IMR-90 (cell line): ENCODE measurements at regions not wholly inside any gene's neighbourhood (a gene's known extent, or its start where the extent isn't known, plus 50 kb on each side); places are given as distances from the start of the nearest gene placed in this dataset.

Source experiments
- ATAC-seq: fragments of 200-7000 bp; cut with Tn5 transposase; 2 replicates; pipeline ENCODE4 v1.9.1; 2020; ENCODE audit warnings: low read depth, mild to moderate bottlenecking, moderate library complexity
- BruUV-seq: library from RNA; stranded (reverse); fragments of 400-500 nt; replicated peaks from 2 replicates; lab custom pipeline; 2021; lab: Mats Ljungman, UMichigan
- CTCF ChIA-PET: fragments of 300-600 bp; formaldehyde crosslinking; extraction: SDS; loops from one replicate; lab custom pipeline; 2021; ENCODE audit warnings: antibody characterized with exemption; lab: Yijun Ruan, JAX
- POLR2A ChIA-PET: fragments of 300-600 bp; sonication (Branson Sonifier 250); formaldehyde crosslinking; loops from one replicate; lab custom pipeline; 2022; ENCODE audit warnings: antibody characterized with exemption; ENCODE audit not compliant: unreplicated experiment; lab: Charles Lee
- DNase-seq: peaks from one replicate; pipeline ENCODE4 v3.0.0; 2013
- H2AFZ ChIP-seq: replicated peaks from 2 replicates; pipeline ENCODE3; 2013; ENCODE audit warnings: low read length, mild to moderate bottlenecking; ENCODE audit not compliant: poor library complexity
- H2AK5ac ChIP-seq: 2 replicates; pipeline ENCODE4 v1.6.1; 2013; ENCODE audit warnings: low read depth, low read length, inconsistent platforms
- H2AK9ac ChIP-seq: replicated peaks from 2 replicates; pipeline ENCODE3; 2013; ENCODE audit warnings: mild to moderate bottlenecking, low read depth, low read length, moderate library complexity; ENCODE audit not compliant: poor library complexity
- H2BK120ac ChIP-seq: 2 replicates; pipeline ENCODE4 v1.6.1; 2013; ENCODE audit warnings: low read depth, low read length, inconsistent platforms
- H2BK15ac ChIP-seq: 3 replicates; pipeline ENCODE4 v1.6.1; 2013; ENCODE audit warnings: low read depth, low read length, inconsistent platforms
- H2BK20ac ChIP-seq: 2 replicates; pipeline ENCODE4 v1.6.1; 2013; ENCODE audit warnings: low read depth, mild to moderate bottlenecking, inconsistent platforms, low read length, moderate library complexity
- H2BK5ac ChIP-seq: 2 replicates; pipeline ENCODE4 v1.6.1; 2013; ENCODE audit warnings: mild to moderate bottlenecking, low read depth, low read length, inconsistent platforms; ENCODE audit not compliant: poor library complexity, severe bottlenecking
- H3K14ac ChIP-seq: replicated peaks from 2 replicates; pipeline ENCODE4 v1.6.1; 2013; ENCODE audit warnings: low read depth, low read length, inconsistent platforms
- H3K18ac ChIP-seq: 2 replicates; pipeline ENCODE4 v1.6.1; 2013; ENCODE audit warnings: low read depth, low read length, control low read depth
- H3K23ac ChIP-seq: 2 replicates; pipeline ENCODE4 v1.6.1; 2013; ENCODE audit warnings: low read depth, low read length, inconsistent platforms
- H3K27ac ChIP-seq: 2 replicates; pipeline ENCODE4 v1.5.1; 2013; ENCODE audit warnings: mild to moderate bottlenecking, control low read depth, low read length; ENCODE audit not compliant: insufficient read depth
- H3K27me3 ChIP-seq: 2 replicates; pipeline ENCODE4 v1.6.1; 2013; ENCODE audit warnings: low read length; ENCODE audit not compliant: control insufficient read depth, insufficient read depth
- H3K36me3 ChIP-seq: 2 replicates; pipeline ENCODE4 v1.6.1; 2013; ENCODE audit warnings: low read length, mixed read lengths; ENCODE audit not compliant: control insufficient read depth, insufficient read depth
- H3K4ac ChIP-seq: 2 replicates; pipeline ENCODE4 v1.6.1; 2013; ENCODE audit warnings: low read depth, low read length, inconsistent platforms
- H3K4me1 ChIP-seq: 2 replicates; pipeline ENCODE4 v1.6.1; 2013; ENCODE audit warnings: low read length, mixed read lengths; ENCODE audit not compliant: control insufficient read depth, insufficient read depth
- H3K4me2 ChIP-seq: 2 replicates; pipeline ENCODE4 v1.6.1; 2013; ENCODE audit warnings: low read depth, mild to moderate bottlenecking, control low read depth, low read length, moderate library complexity
- H3K4me3 ChIP-seq: 2 replicates; pipeline ENCODE4 v1.5.1; 2013; ENCODE audit warnings: low read depth, mild to moderate bottlenecking, control low read depth, low read length, moderate library complexity; ENCODE audit not compliant: insufficient read depth
- H3K56ac ChIP-seq: 2 replicates; pipeline ENCODE4 v1.6.1; 2013; ENCODE audit warnings: low read length, inconsistent platforms; ENCODE audit not compliant: insufficient read depth; ENCODE audit errors: extremely low read depth
- H3K79me1 ChIP-seq, 2 experiments: 2 replicates each; pipeline ENCODE4 v1.6.1; 2013; ENCODE audit warnings: low read length in 2 of 2, inconsistent platforms in 1 of 2, low read depth in 1 of 2
- H3K9ac ChIP-seq: 2 replicates; pipeline ENCODE4 v1.6.1; 2013; ENCODE audit warnings: low read depth, low read length, control low read depth
- H3K9me1 ChIP-seq: 2 replicates; pipeline ENCODE4 v1.6.1; 2013; ENCODE audit warnings: low read length, inconsistent platforms; ENCODE audit not compliant: insufficient read depth
- H3K9me3 ChIP-seq: 2 replicates; pipeline ENCODE4 v1.6.1; 2013; ENCODE audit warnings: low read length; ENCODE audit not compliant: control insufficient read depth, insufficient read depth
- H4K20me1 ChIP-seq: 2 replicates; pipeline ENCODE4 v1.6.1; 2013; ENCODE audit warnings: low read length, inconsistent platforms; ENCODE audit not compliant: insufficient read depth
- H4K5ac ChIP-seq: 2 replicates; pipeline ENCODE4 v1.6.1; 2013; ENCODE audit warnings: mild to moderate bottlenecking, low read depth, low read length, control low read depth
- H4K8ac ChIP-seq, 2 experiments: 2 replicates each; pipeline ENCODE4 v1.6.1; 2013; ENCODE audit warnings: low read depth in 2 of 2, low read length in 2 of 2, control low read depth in 1 of 2, inconsistent platforms in 1 of 2
- H4K91ac ChIP-seq: 2 replicates; pipeline ENCODE4 v1.6.1; 2013; ENCODE audit warnings: low read depth, low read length, inconsistent platforms; ENCODE audit not compliant: insufficient read depth
- CEBPB ChIP-seq: IDR thresholded peaks from 2 replicates; pipeline ENCODE4 v1.6.1; 2012; ENCODE audit warnings: low read depth, low read length, improper control_type of control experiment
- CHD1 ChIP-seq: IDR thresholded peaks from 2 replicates; pipeline ENCODE4 v1.6.1; 2012; ENCODE audit warnings: low read depth, low read length, improper control_type of control experiment
- FOS ChIP-seq: fragments of 150-350 bp; IDR thresholded peaks from 2 replicates; pipeline ENCODE4 v1.6.1; 2016; ENCODE audit warnings: low read depth, low read length
- MXI1 ChIP-seq: IDR thresholded peaks from 2 replicates; pipeline ENCODE4 v1.6.1; 2012; ENCODE audit warnings: low read depth, mild to moderate bottlenecking, low read length, moderate library complexity, borderline replicate concordance
- NFE2L2 ChIP-seq: fragments of 150-350 bp; IDR thresholded peaks from 2 replicates; pipeline ENCODE4 v1.6.1; 2016; ENCODE audit warnings: low read depth, mild to moderate bottlenecking, low read length
- POLR2A ChIP-seq: IDR thresholded peaks from 2 replicates; pipeline ENCODE4 v1.6.1; 2012; ENCODE audit warnings: mild to moderate bottlenecking, low read depth, low read length
- RAD21 ChIP-seq: IDR thresholded peaks from 2 replicates; pipeline ENCODE4 v1.6.1; 2012; ENCODE audit warnings: low read length, improper control_type of control experiment
- RCOR1 ChIP-seq: IDR thresholded peaks from 2 replicates; pipeline ENCODE4 v1.6.1; 2012; ENCODE audit warnings: mild to moderate bottlenecking, low read length, improper control_type of control experiment; ENCODE audit not compliant: insufficient replicate concordance
- RFX5 ChIP-seq: IDR thresholded peaks from 2 replicates; pipeline ENCODE4 v1.8.0; 2012; ENCODE audit warnings: low read depth, mild to moderate bottlenecking, low read length, moderate library complexity
- SMC3 ChIP-seq: fragments of 150-350 bp; IDR thresholded peaks from 2 replicates; pipeline ENCODE4 v1.6.1; 2016; ENCODE audit warnings: low read depth, mild to moderate bottlenecking, antibody characterized with exemption, low read length, moderate library complexity
- dilution Hi-C: fragments of 300-500 bp; cut with HindIII; formaldehyde crosslinking; loops from one replicate; pipeline ENCODE4 v1.14.3; 2018; ENCODE audit warnings: low sequenced_read_pairs; ENCODE audit not compliant: unreplicated experiment
- in situ Hi-C: fragments of 300-500 bp; cut with MboI; formaldehyde crosslinking; loops from 3 replicates; pipeline ENCODE4 v1.14.3; 2019; ENCODE audit warnings: low sequenced_read_pairs, inconsistent platforms, mixed read lengths
- intact Hi-C: fragments of 100-400 bp; cut with micrococcal nuclease; formaldehyde crosslinking; loops from 2 replicates; pipeline ENCODE4 v1.10.0; 2022
- TF ChIP-seq, protein P1 (sequence below): fragments of 150-350 bp; IDR thresholded peaks from 2 replicates; pipeline ENCODE4 v1.6.1; 2016; ENCODE audit warnings: low read depth, mild to moderate bottlenecking, low read length, moderate library complexity, borderline replicate concordance
- TF ChIP-seq, protein P2 (sequence below): fragments of 150-350 bp; IDR thresholded peaks from 2 replicates; pipeline ENCODE4 v1.6.1; 2017; ENCODE audit warnings: mild to moderate bottlenecking, antibody characterized with exemption, low read length, low read depth

DNA sequence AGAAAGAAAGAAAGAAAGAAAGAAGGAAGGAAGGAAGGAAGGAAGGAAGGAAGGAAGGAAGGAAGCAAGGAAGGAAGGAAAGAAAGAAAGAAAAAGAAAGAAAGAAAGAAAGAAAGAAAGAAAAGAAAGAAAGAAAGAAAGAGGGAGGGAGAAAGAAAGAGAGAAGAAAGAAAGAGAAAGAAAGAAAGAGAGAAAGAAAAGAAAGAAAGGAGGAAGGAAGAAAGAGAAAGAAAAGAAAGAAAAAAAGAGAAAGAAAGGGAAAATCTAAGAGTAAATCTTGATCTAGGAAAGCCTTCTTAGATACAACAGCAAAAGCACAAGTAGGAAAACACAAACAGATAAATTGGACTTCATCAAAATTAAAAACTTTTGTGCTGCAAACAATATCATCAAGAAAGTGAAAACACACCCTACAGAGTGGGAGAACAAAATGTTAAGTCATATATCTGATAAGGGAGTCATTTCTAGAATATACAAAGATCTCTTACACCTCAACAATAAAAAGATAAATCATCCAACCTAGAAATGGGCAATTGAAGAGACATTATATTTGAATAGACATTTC lies 116.8 kb upstream of the FGF3 start:
- H3K27me3 ChIP-seq: peaks cover 12% of the 10 kb centered on the region
- H3K9me3 ChIP-seq: no peaks in the 10 kb centered on the region
- TF ChIP-seq CHD1 (no peak), POLR2A (no peak), RAD21 (no peak), SMC3 (no peak), FOS (no peak), RCOR1 (no peak), CEBPB (no peak), MXI1 (no peak), RFX5 (no peak), NFE2L2 (no peak)
- TF ChIP-seq, protein P1, sequence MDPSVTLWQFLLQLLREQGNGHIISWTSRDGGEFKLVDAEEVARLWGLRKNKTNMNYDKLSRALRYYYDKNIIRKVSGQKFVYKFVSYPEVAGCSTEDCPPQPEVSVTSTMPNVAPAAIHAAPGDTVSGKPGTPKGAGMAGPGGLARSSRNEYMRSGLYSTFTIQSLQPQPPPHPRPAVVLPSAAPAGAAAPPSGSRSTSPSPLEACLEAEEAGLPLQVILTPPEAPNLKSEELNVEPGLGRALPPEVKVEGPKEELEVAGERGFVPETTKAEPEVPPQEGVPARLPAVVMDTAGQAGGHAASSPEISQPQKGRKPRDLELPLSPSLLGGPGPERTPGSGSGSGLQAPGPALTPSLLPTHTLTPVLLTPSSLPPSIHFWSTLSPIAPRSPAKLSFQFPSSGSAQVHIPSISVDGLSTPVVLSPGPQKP: no peak
- TF ChIP-seq, protein P2, sequence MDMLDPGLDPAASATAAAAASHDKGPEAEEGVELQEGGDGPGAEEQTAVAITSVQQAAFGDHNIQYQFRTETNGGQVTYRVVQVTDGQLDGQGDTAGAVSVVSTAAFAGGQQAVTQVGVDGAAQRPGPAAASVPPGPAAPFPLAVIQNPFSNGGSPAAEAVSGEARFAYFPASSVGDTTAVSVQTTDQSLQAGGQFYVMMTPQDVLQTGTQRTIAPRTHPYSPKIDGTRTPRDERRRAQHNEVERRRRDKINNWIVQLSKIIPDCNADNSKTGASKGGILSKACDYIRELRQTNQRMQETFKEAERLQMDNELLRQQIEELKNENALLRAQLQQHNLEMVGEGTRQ: no peak
- DNase-seq (no peak), ATAC-seq (no peak)
- no peak overlapping the region for H4K91ac ChIP-seq
- CTCF ChIA-PET: no interaction called here
- intact Hi-C loops (loop anchor here (5.0 kb wide), 1 partner anchor 136 kb away; no protein-coding TSS in a partner anchor), dilution Hi-C loops (no loop called here), in situ Hi-C loops (no loop called here)
- no peak overlapping the region for H2BK120ac ChIP-seq
- H3K4me3 ChIP-seq: no peak overlapping the region
- no peak overlapping the region for H3K18ac ChIP-seq
- H2BK15ac ChIP-seq: no peak overlapping the region
- H3K79me1 ChIP-seq: no peaks in the 10 kb centered on the region
- H4K5ac ChIP-seq: no peak overlapping the region
- no peak overlapping the region for H3K4me2 ChIP-seq
- H3K27ac ChIP-seq: no peak overlapping the region
- H4K8ac ChIP-seq: no peak overlapping the region
- POLR2A ChIA-PET: no interaction called here
- H2BK5ac ChIP-seq: no peak overlapping the region
- no peaks in the 10 kb centered on the region for H3K36me3 ChIP-seq
- H3K56ac ChIP-seq: no peak overlapping the region
- no peak overlapping the region for H3K23ac ChIP-seq
- no TSS peak for BruUV-seq
- H2AK5ac ChIP-seq: no peak overlapping the region
- H2BK20ac ChIP-seq: no peak overlapping the region
- no peak overlapping the region for H3K4ac ChIP-seq
- H3K9ac ChIP-seq: no peak overlapping the region
- no peaks in the 10 kb centered on the region for H4K20me1 ChIP-seq
- no peak overlapping the region for H2AK9ac ChIP-seq
- H2AFZ ChIP-seq: no peak overlapping the region
- H3K9me1 ChIP-seq: peaks cover 7% of the 10 kb centered on the region; the same call in 1 of the 2 replicates
- peaks cover 8% of the 10 kb centered on the region; the same call in 1 of the 2 replicates for H3K4me1 ChIP-seq
- H3K14ac ChIP-seq: no peak overlapping the region
